Renal pelvis (tissue), 1 donor: ENCODE measurements at regions not wholly inside any gene's neighbourhood (a gene's known extent, or its start where the extent isn't known, plus 50 kb on each side); places are given as distances from the start of the nearest gene placed in this dataset.
A peak's percentile ranks its signal among the peaks of the same experiment; 100 is the strongest.
"Not testable (repeated sequence)": the region's sequence is repeated elsewhere in the genome, so short reads cannot be mapped to it uniquely, and the experiment has no call there.

Experiments
- DNase-seq: peaks from one replicate; pipeline ENCODE4 v3.0.0-alpha.2; 2013

DNA sequence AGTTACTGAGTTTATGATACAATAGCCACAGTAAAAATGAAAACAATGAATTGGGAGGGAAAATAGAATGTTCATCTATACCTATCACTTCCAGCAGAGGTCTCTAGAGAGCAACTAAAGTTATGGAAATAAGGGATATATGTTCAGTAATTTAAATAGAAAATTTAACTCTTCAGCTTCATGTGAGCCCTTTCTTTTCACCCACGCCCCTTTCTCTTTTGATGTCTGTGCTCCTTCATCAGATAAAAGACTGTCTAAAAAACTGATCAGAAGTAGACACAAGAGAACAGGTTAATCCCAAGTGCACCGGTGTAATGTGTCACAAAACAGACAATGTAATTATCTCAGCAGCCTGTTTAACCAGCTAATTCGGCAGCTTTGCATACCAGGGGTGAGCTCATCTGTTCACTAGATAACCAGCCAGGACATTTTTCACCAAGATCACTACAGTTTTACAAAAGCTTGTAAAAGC lies 238.5 kb upstream of the ERBB4 start:
- peak; percentile 16 for DNase-seq

DNA sequence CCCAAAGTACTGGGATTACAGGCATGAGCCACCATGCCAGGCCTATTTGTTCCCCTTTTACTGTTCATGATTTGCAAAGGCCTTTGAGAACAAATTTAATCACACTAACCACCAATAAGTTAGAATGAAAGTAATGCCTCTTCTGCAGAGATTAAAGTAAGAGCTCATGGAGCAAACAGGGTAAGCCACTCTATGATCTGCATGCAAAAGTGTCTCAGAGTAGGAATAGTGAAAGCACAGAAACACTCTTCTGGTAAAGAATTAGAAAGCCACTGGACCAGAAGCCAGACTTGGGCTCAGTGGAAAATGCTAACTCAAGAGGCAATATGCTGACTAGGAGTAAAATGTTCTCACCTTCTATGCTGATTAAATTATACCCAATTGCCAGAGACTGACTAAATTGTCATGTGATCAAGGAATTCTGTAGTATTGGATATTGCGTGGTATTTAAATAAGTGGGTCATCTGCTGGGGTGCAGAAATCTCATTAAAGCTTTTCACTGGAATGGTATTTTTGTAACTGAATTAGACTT lies 235.3 kb upstream of the ERBB4 start:
- no peak for DNase-seq

DNA sequence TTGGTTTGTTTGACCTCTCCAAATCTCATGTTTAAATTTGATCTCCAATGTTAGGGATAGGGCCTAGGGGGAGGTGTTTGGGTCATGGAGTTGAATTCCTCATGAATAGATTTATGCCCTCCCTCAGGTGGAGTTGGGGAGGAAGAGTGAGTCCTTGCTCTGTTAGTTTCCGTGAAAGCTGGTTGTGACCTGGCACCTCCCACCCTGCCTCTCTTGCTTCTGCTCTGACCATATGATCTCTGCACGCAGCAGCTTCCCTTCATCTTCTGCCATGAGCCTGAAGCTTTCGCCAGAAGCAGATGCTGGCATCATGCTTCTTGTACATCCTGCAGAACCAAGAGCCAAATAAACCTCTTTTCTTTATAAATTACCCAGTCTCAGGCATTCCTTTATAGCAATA lies 231.6 kb upstream of the ERBB4 start:
- no peak for DNase-seq

DNA sequence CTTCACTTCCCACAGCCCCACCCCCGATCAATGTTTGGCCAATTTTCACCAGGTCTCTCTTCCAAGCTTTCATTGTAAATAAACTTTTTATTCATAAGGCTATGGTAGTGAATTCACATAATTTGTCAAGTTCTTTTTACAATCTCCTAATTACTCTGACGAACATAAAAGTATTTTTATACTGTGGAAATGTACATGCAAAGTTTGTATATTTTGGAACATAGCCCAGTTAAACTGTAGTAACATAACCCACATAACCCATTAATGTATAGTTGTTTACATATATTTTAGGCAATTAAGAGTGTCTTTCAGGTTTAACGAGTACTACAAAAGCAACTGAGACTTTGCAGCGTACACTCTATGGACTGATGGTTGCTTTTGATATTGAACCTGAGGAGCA lies 228.3 kb upstream of the ERBB4 start:
- peak; percentile 23 for DNase-seq

DNA sequence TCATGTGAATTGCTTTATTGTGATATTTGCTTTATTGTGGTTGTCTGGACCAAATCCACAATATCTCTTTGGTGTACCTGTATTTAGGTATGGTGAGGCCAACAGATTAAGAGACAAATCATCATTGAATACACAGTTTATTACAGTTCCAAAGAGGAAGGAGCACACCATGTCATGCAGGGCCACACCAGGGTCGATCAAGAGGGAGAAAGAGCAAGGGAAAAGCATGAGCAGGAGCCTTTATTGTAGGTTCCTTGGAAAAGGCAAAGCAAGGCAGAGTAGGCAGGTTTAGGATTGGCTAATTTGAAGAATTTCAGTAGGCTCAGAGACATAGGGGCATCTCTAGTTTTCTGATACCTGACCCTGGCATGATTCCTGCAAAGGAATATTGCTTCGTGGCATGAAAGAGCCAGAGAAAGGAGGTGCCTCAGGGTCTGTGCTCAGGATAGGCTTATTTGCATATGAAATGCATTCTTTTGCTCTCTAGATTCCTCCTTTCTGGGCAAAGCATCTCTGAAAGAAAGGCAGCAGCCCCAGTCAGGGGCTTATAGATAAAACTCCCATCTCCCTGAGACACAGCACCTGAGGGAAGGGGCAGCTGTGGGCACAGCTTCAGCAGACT lies 214.2 kb upstream of the ERBB4 start:
- no peak for DNase-seq

DNA sequence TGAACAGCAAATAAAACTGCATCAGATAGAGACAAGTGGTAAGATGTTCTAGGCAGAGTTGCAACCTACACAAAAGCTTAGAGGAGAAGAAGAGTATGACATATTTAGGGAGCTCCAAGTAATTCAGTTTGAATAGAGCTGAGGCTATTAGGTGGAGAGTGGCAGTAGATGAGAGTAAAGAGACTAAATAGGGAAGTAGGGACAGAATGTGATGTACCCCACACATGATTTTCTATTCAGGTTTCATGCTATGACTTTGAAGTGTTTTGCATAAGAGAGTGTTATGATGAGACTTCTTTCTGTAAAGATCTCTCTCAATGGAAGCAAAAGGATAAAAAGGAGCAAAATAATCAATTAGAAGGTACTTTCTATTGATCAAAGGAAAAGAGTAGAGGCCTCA lies 206.8 kb upstream of the ERBB4 start:
- no peak for DNase-seq

DNA sequence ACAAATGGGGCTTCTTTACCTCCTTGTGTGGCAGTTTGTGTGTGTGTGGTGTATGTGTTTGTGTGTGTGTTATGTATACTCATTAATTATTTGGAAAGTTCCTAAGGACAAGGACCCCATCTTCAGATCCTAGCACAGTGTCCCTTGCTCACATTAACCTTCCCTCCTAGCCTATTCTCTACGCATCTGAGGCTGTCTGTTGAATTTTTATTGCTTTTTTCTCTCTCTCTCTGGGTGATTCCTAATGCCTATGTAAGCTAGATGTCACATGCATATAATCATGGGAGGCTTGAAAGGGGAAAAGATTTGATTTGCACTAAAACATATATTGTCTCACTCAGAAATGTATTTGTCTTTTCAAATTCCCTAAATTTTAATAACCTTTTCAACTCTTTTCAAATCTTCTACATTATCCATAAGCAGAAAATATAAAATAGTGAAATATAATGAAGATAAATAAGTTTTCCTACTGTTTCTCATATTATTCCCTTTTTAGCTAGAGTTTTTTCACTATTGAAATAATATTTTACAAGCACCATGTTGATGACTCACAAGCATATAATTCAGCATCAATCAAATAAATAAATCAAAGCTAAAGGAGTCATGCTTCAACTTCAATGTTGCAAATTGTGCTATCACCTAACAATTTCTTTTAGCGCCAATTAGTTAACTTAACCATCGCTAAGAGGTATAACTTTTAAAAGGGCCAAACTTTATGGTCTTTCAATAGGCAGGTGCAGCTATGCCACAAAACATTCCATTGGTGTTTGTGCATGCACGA lies 199.0 kb upstream of the ERBB4 start:
- no peak for DNase-seq

DNA sequence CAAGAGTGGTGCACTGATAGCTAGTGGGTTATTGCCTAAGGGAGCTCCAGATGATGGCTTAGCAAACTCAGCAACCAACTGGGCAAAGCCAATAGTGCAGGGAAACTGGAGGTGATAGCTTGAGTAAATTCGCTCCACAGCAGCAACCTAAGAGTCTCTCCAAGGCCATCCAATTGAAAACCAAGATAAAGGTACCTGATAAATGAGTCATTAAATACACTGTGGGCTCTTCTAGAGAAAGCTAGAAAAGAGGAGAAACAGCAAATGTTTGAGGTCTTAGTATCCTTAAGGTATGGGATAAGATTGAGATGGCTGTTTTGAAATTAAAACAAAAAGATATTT lies 197.8 kb upstream of the ERBB4 start:
- no peak for DNase-seq

DNA sequence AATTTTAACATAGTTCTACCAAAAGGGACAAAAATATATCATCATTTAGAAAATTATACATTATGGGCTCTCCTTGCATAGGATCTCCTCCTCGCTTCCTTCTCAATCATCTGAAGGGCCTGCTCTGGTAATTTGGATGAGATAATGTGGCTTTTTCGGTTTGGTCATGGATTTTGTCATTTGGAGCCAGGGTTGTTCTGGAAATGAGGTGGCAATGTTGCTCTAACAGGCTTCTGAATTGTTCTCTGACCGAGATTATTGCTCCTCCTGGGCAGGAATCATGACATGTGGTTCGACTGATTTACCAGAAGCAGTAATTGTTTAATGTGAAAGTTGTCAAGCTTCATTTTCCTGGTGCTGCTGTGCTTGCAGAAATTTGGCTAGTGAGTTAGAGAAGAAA lies 194.7 kb upstream of the ERBB4 start:
- DNase-seq: no peak

DNA sequence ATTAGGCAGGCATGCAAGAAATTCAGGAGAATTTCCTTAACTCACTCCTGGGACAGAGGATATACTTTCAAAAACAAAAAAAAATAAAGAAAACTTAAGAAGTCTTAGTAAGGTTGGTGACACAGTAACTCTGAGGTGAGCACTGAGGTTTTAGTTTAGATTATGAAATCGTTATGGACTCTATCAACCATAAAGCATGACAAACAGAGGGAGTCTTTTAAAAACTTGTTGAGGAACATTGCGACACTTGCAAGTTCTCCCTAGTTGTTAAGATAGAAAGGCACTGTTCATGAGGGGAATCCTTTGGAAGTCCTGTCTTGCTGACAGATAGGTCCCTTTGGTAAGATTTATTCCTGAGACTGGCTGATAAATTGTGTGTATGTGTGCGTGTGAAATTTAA lies 194.3 kb upstream of the ERBB4 start:
- no peak for DNase-seq

DNA sequence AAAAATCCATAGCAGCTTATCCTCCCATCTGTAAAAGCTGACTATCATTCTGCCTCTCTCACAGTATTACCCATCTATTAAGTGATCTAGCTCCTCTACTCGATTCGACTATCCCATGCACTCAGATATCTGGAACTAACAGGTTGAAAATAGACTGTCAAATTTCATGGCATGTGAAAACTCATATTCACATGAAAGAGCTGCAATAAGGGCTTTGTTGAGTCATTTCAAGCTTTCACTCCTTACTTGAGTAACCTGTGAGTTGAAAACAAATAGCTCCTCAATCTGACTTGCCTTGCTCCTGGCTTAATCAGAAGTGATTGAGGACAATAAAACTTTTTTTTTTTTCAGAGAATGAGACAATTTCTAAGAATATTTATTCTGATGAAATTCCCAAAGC lies 192.4 kb upstream of the ERBB4 start:
- no peak for DNase-seq

DNA sequence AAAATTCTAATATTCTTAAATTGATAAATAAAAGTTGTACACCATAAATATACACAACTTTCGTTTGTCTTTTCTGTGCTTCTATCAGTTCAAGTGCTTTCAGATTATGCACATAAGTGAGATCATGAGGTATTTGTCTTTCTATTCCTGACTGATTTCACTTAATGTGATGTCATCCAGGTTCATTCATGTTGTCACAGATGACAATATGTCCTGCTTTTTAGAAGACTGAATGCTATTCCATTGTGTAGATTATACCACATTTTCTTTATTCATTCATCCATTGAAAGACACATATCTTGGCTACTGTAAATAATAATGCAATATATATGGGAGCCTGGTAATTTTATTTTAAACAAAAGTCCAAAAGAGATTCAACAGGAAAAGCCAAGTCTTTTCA lies 190.1 kb upstream of the ERBB4 start:
- DNase-seq: no peak

DNA sequence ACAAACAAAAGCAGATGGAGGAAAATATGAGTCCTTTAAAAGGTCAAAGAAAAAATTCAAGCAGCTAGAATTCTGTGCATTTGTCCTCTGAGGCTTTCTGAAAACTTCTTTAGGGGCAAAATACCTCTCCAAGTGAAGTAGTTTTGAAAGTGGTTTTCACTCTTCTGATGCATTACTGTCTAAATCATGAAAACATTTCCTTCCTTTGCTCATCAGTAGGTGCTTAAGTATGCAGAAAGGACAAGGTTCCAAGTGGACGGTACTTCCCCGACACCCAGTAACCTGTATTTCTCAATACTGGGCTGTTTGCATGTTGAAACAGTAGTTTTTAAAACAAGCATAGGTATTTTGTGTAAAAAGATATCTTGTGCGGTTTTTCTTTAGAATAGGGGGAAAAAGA lies 189.1 kb upstream of the ERBB4 start:
- no peak for DNase-seq

DNA sequence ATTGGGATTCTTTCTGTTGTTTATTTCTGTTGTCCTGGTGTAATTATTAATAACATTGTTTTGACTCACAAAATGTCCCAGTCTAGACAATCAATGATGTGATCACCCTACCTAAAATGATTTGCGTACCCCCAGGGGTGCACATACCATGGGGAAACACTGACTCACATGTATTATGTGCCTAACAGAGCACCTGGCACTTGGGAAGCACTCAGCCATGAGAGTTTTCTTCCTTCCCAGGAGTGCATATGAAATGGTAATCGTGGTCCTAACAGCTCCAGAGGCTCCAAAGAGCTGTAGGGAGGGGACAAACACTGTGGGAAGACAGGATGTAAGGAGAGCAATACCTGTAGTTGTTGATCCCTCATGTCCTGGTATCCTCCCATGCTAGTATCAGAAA lies 187.8 kb upstream of the ERBB4 start:
- no peak for DNase-seq

DNA sequence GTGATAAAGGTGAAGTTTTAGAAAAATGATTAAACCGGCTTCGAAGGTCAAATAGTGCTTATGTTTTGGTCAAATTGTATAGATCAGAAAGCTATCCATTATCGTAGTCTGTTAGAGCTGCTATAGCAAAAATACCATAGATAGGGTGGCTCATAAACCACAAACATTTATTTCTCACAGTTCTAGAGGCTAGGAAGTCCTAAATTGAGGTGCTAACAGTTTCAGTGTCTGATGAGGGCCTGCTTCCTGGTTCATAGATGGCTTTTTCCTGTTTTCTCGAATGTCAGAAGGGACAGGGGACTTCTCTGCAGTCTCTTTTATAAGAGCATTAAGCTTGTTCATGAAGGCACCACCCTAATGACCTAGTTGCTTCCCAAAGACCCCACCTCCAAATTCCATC lies 186.6 kb upstream of the ERBB4 start:
- DNase-seq: no peak

DNA sequence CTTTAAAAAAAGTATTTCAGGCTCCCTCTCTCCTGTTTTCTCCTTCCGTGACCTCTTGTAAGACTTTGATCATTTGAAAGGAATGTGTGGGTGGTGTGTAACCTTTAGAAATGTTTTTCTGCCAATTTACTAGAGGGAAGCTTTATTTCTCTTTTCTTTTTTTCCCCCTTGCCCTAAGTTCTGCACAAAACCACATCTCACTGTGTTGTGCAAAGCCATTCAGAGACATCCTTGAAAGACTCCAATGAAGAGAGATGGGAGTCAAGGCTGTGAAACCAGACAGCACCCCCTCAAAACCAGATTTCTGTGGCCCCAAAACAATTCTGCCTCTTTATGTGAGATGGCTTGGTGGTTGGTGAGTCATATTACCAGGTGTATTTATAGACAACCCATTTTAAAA lies 184.6 kb upstream of the ERBB4 start:
- no peak for DNase-seq

DNA sequence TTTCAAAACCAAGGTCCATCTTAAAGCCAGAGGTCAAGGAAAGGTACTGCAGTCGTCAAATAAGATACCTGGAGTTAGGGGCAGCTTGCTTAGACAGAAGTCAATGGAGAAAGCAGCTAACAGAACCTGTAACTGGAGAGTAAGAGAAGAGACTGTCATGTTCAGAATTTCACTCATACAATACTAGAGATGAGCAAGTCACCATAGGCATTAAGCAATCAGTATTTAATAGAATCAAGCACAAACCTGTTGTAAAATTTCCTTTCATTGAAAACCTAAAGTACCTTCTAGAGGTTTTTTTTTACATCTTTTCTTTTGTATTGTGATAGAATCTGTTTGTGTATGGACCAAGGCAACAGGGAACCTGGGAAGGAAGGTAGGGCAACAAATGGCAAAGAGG lies 183.4 kb upstream of the ERBB4 start:
- no peak for DNase-seq

DNA sequence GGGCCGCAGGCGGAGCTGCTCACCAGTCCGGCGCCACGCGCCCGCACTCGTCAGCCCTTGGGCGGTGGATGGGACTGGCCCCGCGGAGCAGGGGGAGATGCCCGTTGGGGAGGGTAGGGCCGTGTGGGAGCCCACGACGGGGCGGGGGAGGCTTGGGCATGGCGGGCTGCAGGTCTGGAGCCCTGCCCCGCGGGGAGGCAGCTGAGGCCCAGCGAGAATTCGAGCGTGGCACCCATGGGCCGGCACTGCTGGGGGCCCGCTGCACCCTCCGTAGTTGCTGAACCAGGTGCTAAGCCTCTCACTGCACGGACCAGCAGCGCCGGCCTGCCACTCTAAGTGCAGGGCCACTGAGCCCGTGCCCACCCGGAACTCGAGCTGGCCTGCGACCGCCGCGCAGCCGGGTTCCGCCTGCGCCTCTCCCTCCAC lies 182.4 kb upstream of the ERBB4 start:
- no peak for DNase-seq

DNA sequence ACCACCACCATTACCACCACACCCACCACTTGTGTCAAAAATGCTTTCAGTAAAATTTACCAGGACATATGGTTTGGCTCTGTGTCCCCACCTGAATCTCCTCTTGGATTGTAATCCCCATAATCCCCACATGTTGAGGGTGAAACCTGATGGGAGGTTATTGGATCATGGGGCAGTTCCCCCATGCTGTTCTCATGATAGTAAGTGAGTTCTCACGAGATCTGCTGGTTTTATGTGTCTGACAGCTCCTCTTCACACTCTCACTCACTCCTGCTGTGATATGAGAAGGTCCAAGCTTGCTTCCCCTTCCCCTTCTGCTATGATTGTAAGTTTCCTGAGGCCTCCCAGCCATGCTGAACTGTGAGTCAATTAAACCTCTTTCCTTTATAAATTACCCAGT lies 176.8 kb upstream of the ERBB4 start:
- not testable (repeated sequence) for DNase-seq

DNA sequence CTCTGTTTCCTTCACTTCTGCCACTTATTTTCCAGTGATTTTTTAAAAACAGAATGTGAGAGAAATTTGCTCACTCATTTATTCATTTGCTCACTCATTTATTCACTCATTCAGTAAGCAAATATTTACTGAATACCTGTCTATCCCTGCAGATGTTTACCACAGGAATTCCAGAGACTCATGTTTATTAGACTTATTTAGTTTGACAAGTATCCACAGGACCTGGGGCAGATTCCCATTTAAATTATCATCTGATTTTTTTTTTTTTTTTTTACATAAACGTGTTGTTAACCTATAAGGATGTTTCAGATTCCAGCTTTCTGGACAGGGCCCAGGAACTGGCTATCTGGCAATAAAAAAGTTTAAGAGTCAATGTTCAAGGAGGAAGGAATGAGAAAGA lies 175.1 kb upstream of the ERBB4 start:
- DNase-seq: no peak

DNA sequence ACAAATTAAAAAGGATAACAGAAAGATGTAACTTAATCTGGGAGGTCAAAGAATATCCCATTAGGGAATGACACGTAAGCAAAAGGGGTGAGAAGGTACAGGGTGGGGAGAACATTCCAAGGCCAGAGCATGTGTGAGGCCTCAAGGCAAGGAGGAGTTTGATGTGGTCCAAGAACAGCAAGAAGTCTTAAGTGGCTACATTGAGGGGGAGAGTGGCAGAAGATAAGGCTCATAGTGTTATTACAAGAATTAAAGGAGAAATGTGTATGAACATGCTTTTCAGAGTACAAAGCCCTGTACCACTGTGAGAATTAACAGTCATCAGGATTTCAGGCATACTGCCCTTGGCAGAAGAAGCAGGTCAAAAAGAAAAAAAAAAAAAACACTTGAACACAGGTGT lies 174.4 kb upstream of the ERBB4 start:
- no peak for DNase-seq

DNA sequence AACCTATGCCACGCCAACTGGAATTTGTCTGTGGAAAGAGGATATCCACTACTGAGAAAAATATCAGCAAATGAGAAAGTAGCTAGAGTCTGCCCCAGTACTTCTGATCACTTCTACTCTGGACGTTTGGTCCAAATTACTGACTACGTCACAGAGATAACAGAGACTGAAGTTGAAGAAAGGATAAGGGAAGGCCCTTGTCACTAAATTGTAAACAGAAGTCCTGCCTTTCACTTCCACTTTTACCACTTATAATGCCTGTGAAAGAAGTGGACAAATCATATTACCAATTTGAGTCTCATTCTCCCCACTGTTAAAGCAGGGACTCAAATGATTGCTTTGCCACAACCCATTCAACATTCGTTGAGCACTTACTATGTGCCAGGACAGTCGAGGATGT lies 173.9 kb upstream of the ERBB4 start:
- DNase-seq: no peak

DNA sequence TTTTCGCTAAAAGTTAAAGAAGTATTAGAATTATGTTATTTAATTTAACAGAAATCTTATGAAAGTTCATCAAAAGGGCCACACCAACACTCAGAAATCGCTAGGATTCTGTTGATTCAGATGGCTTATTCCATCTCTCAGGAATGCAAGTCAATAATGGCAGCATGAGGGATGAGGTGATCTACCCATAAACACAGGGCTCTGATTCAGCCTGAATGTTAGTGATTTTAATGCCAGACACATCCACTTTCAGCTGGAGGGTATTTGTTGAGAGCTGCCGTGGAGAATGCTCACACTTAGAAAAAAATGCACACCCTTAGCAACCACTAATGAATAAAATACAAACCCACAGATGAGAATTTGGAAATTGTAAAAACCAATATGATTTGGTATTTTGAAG lies 173.3 kb upstream of the ERBB4 start:
- DNase-seq: no peak

DNA sequence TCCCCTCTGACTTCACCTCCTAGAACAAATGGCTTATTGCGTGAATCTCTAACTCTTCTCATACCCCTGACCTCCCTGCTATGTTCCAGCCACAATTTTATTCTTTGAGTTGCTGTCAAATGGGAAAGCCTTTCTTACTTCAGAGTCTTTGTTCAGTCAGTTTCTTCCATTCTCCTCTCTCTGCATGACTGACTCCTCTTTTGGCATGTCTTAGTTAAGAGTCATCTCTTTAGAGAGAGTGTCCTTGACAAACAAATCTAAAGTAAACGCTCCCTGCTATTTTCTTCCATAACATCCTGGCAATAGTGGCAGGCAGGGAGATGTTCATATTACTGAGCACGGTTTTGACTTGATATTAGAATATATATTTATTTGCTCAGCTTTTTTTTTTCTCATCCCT lies 170.7 kb upstream of the ERBB4 start:
- DNase-seq: no peak
